ENCODE measurements at regions not wholly inside any gene's neighbourhood (a gene's known extent, or its start where the extent isn't known, plus 50 kb on each side); places are given as distances from the start of the nearest gene placed in this dataset.

DNA sequence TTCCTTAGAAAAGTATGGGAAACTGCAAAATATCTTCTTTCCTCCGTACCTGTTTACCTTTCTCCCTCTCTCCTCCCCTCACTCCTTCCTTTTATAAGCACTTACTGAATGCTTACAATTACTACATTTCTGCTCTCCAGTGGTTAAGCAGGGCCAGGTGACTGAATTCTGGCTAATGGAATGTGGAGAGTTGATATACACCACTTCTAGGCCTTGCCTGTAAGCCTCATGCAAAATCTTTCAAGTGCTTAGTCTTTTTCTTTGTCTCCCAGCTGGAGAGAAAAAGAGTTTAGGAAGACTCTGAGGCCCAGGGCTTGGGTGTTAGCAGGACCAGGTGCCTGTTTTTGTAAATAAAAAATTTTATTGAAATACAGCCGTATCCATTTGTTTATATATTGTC is 77.7 kb upstream of the CACNA1E start:
- Histone ChIP-seq H3K9ac (ENCODE audit: insufficient read depth, low read length, poor library complexity, severe bottlenecking) (no peak overlapping the region), H3K9me3 (replicated peaks in 1 of 2; ENCODE audit: control insufficient read depth in 1 of 2, insufficient read depth in 1 of 2, low read length in 2 of 2) (no peaks in the 10 kb centered on the region), H3K79me2 (ENCODE audit: insufficient read depth, low read length) (no peaks in the 10 kb centered on the region), H3K4me1 (ENCODE audit: control insufficient read depth in 1 of 2, insufficient read depth in 2 of 2, low read length in 2 of 2) (no peaks in the 10 kb centered on the region), H3K36me3 (replicated peaks in 1 of 2; ENCODE audit: control insufficient read depth in 1 of 2, insufficient read depth in 2 of 2, low read length in 2 of 2) (no peaks in the 10 kb centered on the region), H3K27me3 (ENCODE audit: control insufficient read depth in 2 of 2, insufficient read depth in 2 of 2, low read length in 2 of 2) (no peaks in the 10 kb centered on the region), H3K4me3 (replicated peaks in 1 of 3; ENCODE audit: low read depth in 2 of 3, low read length in 3 of 3) (no peak overlapping the region), H3K27ac (ENCODE audit: low read depth in 1 of 2, low read length in 2 of 2) (no peak overlapping the region), H2AFZ (ENCODE audit: insufficient read depth, low read depth, low read length, poor library complexity, severe bottlenecking) (no peak overlapping the region), H3K4me2 (replicated peaks; ENCODE audit: extremely low read depth, low read length, poor library complexity, severe bottlenecking) (no peak overlapping the region), H4K20me1 (ENCODE audit: insufficient read depth, low read length) (no peaks in the 10 kb centered on the region)
- Mint-ChIP-seq H3K27ac (no peak overlapping the region), H3K4me1 (no peaks in the 10 kb centered on the region), H3K27me3 (ENCODE audit: low read depth in 3 of 3) (peaks cover 5 to 16% (median 9%) of the 10 kb centered on the region in 3 donors), H3K36me3 (no peaks in the 10 kb centered on the region), H3K9me3 (peaks cover 0 to 2% (median 0%) of the 10 kb centered on the region in 7 donors), H3K4me3 (no peak overlapping the region)
- DNase-seq = no peak
- intact Hi-C loops (cut with micrococcal nuclease) = no loop called here
- TF ChIP-seq, protein P1, sequence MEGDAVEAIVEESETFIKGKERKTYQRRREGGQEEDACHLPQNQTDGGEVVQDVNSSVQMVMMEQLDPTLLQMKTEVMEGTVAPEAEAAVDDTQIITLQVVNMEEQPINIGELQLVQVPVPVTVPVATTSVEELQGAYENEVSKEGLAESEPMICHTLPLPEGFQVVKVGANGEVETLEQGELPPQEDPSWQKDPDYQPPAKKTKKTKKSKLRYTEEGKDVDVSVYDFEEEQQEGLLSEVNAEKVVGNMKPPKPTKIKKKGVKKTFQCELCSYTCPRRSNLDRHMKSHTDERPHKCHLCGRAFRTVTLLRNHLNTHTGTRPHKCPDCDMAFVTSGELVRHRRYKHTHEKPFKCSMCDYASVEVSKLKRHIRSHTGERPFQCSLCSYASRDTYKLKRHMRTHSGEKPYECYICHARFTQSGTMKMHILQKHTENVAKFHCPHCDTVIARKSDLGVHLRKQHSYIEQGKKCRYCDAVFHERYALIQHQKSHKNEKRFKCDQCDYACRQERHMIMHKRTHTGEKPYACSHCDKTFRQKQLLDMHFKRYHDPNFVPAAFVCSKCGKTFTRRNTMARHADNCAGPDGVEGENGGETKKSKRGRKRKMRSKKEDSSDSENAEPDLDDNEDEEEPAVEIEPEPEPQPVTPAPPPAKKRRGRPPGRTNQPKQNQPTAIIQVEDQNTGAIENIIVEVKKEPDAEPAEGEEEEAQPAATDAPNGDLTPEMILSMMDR (IDR thresholded peaks at IDR 0.05) = no peak
- 100% methylated on average over 1 of the region's 2 CpGs for WGBS (ENCODE audit: insufficient coverage)

DNA sequence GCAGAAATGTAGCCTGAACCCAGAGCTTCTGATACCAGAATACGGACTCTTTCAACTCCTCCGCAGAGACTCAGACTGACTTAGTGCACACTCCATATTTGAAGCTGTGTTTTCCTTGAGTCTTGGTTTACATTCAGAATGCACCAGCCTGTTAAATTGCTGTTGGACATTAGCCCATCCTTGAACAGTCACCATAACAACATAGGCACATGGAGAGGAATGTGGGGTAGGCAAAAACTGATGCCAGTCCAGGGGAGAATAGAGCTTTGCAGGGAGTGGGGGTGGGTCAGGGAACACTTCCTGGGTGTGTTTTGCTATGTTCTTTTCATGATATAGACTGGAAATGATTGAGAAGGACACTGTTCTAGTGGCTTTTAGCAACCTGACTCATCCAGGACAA is 76.3 kb upstream of the CACNA1E start:
- Mint-ChIP-seq H3K4me1 (no peaks in the 10 kb centered on the region), H3K36me3 (no peaks in the 10 kb centered on the region), H3K27ac (no peak overlapping the region), H3K27me3 (ENCODE audit: low read depth in 3 of 3) (peaks cover 5 to 21% (median 9%) of the 10 kb centered on the region in 3 donors), H3K9me3 (peaks cover 0 to 2% (median 0%) of the 10 kb centered on the region in 7 donors), H3K4me3 (no peak overlapping the region)
- H3K4me2 ChIP-seq (replicated peaks; ENCODE audit: extremely low read depth, low read length, poor library complexity, severe bottlenecking) = no peak overlapping the region
- H3K9me3 ChIP-seq (replicated peaks in 1 of 2; ENCODE audit: control insufficient read depth in 1 of 2, insufficient read depth in 1 of 2, low read length in 2 of 2) = no peaks in the 10 kb centered on the region
- WGBS (ENCODE audit: insufficient coverage) = 90% methylated on average over 2 of the region's 2 CpGs
- H3K36me3 ChIP-seq (replicated peaks in 1 of 2; ENCODE audit: control insufficient read depth in 1 of 2, insufficient read depth in 2 of 2, low read length in 2 of 2) = no peaks in the 10 kb centered on the region
- H3K79me2 ChIP-seq (ENCODE audit: insufficient read depth, low read length) = no peaks in the 10 kb centered on the region
- TF ChIP-seq, protein P1 (IDR thresholded peaks at IDR 0.05) = no peak
- DNase-seq = no peak
- H3K9ac ChIP-seq (ENCODE audit: insufficient read depth, low read length, poor library complexity, severe bottlenecking) = no peak overlapping the region
- H2AFZ ChIP-seq (ENCODE audit: insufficient read depth, low read depth, low read length, poor library complexity, severe bottlenecking) = no peak overlapping the region
- H3K4me3 ChIP-seq (replicated peaks in 1 of 3; ENCODE audit: low read depth in 2 of 3, low read length in 3 of 3) = no peak overlapping the region
- H3K4me1 ChIP-seq (ENCODE audit: control insufficient read depth in 1 of 2, insufficient read depth in 2 of 2, low read length in 2 of 2) = no peaks in the 10 kb centered on the region
- intact Hi-C loops (cut with micrococcal nuclease) = no loop called here
- no peak overlapping the region for H3K27ac ChIP-seq (ENCODE audit: low read depth in 1 of 2, low read length in 2 of 2)
- no peaks in the 10 kb centered on the region for H4K20me1 ChIP-seq (ENCODE audit: insufficient read depth, low read length)
- no peaks in the 10 kb centered on the region for H3K27me3 ChIP-seq (ENCODE audit: control insufficient read depth in 2 of 2, insufficient read depth in 2 of 2, low read length in 2 of 2)

All from CD14-positive monocyte (primary cell).